Suprapubic skin (tissue), 4 donors: ENCODE measurements at regions not wholly inside any gene's neighbourhood (a gene's known extent, or its start where the extent isn't known, plus 50 kb on each side); places are given as distances from the start of the nearest gene placed in this dataset.

ENCODE experiments used
- CTCF ChIP-seq, 2 donors: fragments of 200-600 bp in 1 of 2; fragments of 450-650 bp in 1 of 2; sonication (generic) in 1 of 2; IDR thresholded peaks; one replicate each; pipeline ENCODE4 v1.5.1; 2016 to 2019; ENCODE audit warnings: antibody characterized with exemption in 2 of 2, mild to moderate bottlenecking in 1 of 2, moderate library complexity in 1 of 2
- EP300 ChIP-seq: sonication (generic); formaldehyde crosslinking; IDR thresholded peaks from one replicate; pipeline ENCODE4 v1.6.1; 2017; ENCODE audit warnings: antibody characterized with exemption
- POLR2AphosphoS5 ChIP-seq, 3 donors: sonication (generic); formaldehyde crosslinking; IDR thresholded peaks; one replicate each; pipeline ENCODE4 v1.6.1; 2017; ENCODE audit warnings: antibody characterized with exemption in 3 of 3

GRCh38 chr1:242877229-242877628 is 352.7 kb upstream of the PLD5 start:
- TF ChIP-seq POLR2AphosphoS5 (IDR thresholded peaks at IDR 0.05) (no peak), EP300 (no peak), CTCF (IDR thresholded peaks at IDR 0.05) (no peak)
